Loucy (cell line): ENCODE measurements at regions not wholly inside any gene's neighbourhood (a gene's known extent, or its start where the extent isn't known, plus 50 kb on each side); places are given as distances from the start of the nearest gene placed in this dataset.

ENCODE experiments used
- CTCF ChIP-seq: fragments of 200-600 bp; sonication (generic); conservative IDR thresholded peaks from 2 replicates; pipeline ENCODE4 v1.5.1; 2014; ENCODE audit warnings: mild to moderate bottlenecking, antibody characterized with exemption, low read length
- EZH2phosphoT487 ChIP-seq: fragments of 200-600 bp; IDR thresholded peaks from 2 replicates; pipeline ENCODE4 v1.6.1; 2018; ENCODE audit warnings: antibody characterized with exemption, mild to moderate bottlenecking, moderate library complexity, borderline replicate concordance

- no peak for TF ChIP-seq CTCF
- TF ChIP-seq EZH2phosphoT487: no peak
Observed at GRCh38 chr2:59920961-59921360, 632.5 kb downstream of the BCL11A start.
